ENCODE measurements at regions not wholly inside any gene's neighbourhood (a gene's known extent, or its start where the extent isn't known, plus 50 kb on each side); places are given as distances from the start of the nearest gene placed in this dataset.

GRCh38 chr10:57300718-57301117 is 939.7 kb upstream of the ZWINT start:
- no peak for DNase-seq

GRCh38 chr10:57294698-57295097 is 933.6 kb upstream of the ZWINT start:
- no peak for DNase-seq

- DNase-seq = no peak
Measured at GRCh38 chr10:57288754-57289153, 927.7 kb upstream of the ZWINT start.

GRCh38 chr10:57262892-57263291 is 901.8 kb upstream of the ZWINT start:
- no peak for DNase-seq

- DNase-seq = no peak
Measured at GRCh38 chr10:57260175-57260574, 899.1 kb upstream of the ZWINT start.

- DNase-seq = no peak
Measured at GRCh38 chr10:57249615-57250281, 888.7 kb upstream of the ZWINT start.

- DNase-seq = no peak
Measured at GRCh38 chr10:57247271-57247670, 886.2 kb upstream of the ZWINT start.

GRCh38 chr10:57225920-57226319 is 864.9 kb upstream of the ZWINT start:
- DNase-seq = no peak

GRCh38 chr10:57224811-57225210 is 863.8 kb upstream of the ZWINT start:
- DNase-seq = no peak

GRCh38 chr10:57222603-57223002 is 861.5 kb upstream of the ZWINT start:
- no peak for DNase-seq

GRCh38 chr10:57222129-57222528 is 861.1 kb upstream of the ZWINT start:
- DNase-seq = no peak

GRCh38 chr10:57221674-57222073 is 860.6 kb upstream of the ZWINT start:
- no peak for DNase-seq

GRCh38 chr10:57218382-57218781 is 857.3 kb upstream of the ZWINT start:
- no peak for DNase-seq

GRCh38 chr10:57202356-57202755 is 841.3 kb upstream of the ZWINT start:
- DNase-seq = no peak

- DNase-seq = no peak
Measured at GRCh38 chr10:57188846-57189245, 827.8 kb upstream of the ZWINT start.

- no peak for DNase-seq
Measured at GRCh38 chr10:57186201-57186600, 825.1 kb upstream of the ZWINT start.

GRCh38 chr10:57169597-57169996 is 808.5 kb upstream of the ZWINT start:
- no peak for DNase-seq

- no peak for DNase-seq
Measured at GRCh38 chr10:57168611-57169240, 807.7 kb upstream of the ZWINT start.

GRCh38 chr10:57165671-57166070 is 804.6 kb upstream of the ZWINT start:
- DNase-seq = no peak

GRCh38 chr10:57162231-57162630 is 801.2 kb upstream of the ZWINT start:
- no peak for DNase-seq

GRCh38 chr10:57161157-57161556 is 800.1 kb upstream of the ZWINT start:
- no peak for DNase-seq

GRCh38 chr10:57145548-57145947 is 784.5 kb upstream of the ZWINT start:
- DNase-seq = no peak

- no peak for DNase-seq
Measured at GRCh38 chr10:57142925-57143576, 782.0 kb upstream of the ZWINT start.

GRCh38 chr10:57141708-57142107 is 780.6 kb upstream of the ZWINT start:
- no peak for DNase-seq

Data from T-helper 1 cell (primary cell).